ENCODE measurements at regions not wholly inside any gene's neighbourhood (a gene's known extent, or its start where the extent isn't known, plus 50 kb on each side); places are given as distances from the start of the nearest gene placed in this dataset.

- H3K9me3 ChIP-seq, result no peaks in the 10 kb centered on the region
- DNase-seq (ENCODE audit: low spot score in 2 of 2), result no peak
- H3K27ac ChIP-seq, result no peak overlapping the region
- 40% methylated on average over 7 of the region's 7 CpGs for WGBS
- H3K4me3 ChIP-seq, result no peak overlapping the region
- no peaks in the 10 kb centered on the region for H3K36me3 ChIP-seq
- TF ChIP-seq POLR2AphosphoS5 (IDR thresholded peaks at IDR 0.05), result no peak
- TF ChIP-seq POLR2A (IDR thresholded peaks at IDR 0.05), result no peak
- TF ChIP-seq CTCF (IDR thresholded peaks at IDR 0.05), result no peak
- TF ChIP-seq EP300 (IDR thresholded peaks at IDR 0.05), result no peak
- no peaks in the 10 kb centered on the region for H3K27me3 ChIP-seq
- H3K4me1 ChIP-seq, result no peaks in the 10 kb centered on the region
Observed at GRCh38 chr1:112092656-112093371, 103.3 kb upstream of the KCND3 start.

- H3K4me1 ChIP-seq, result no peaks in the 10 kb centered on the region
- WGBS, result 44% methylated on average over 1 of the region's 1 CpG
- H3K27me3 ChIP-seq, result no peaks in the 10 kb centered on the region
- DNase-seq (ENCODE audit: low spot score in 2 of 2), result no peak
- H3K9me3 ChIP-seq, result no peaks in the 10 kb centered on the region
- H3K27ac ChIP-seq, result no peak overlapping the region
- no peaks in the 10 kb centered on the region for H3K36me3 ChIP-seq
- TF ChIP-seq CTCF (IDR thresholded peaks at IDR 0.05) (no peak), EP300 (IDR thresholded peaks at IDR 0.05) (no peak), POLR2A (IDR thresholded peaks at IDR 0.05) (no peak)
- no peak overlapping the region for H3K4me3 ChIP-seq
Observed at GRCh38 chr1:112093372-112093694, 103.9 kb upstream of the KCND3 start.

- H3K27me3 ChIP-seq, result no peaks in the 10 kb centered on the region
- H3K36me3 ChIP-seq, result no peaks in the 10 kb centered on the region
- H3K4me1 ChIP-seq, result no peaks in the 10 kb centered on the region
- H3K4me3 ChIP-seq, result no peak overlapping the region
- no peaks in the 10 kb centered on the region for H3K9me3 ChIP-seq
- no peak for DNase-seq (ENCODE audit: low spot score in 2 of 2)
- no peak overlapping the region for H3K27ac ChIP-seq
- WGBS, result 74% methylated on average over 2 of the region's 2 CpGs
- TF ChIP-seq POLR2A (IDR thresholded peaks at IDR 0.05), result no peak
- no peak for TF ChIP-seq EP300 (IDR thresholded peaks at IDR 0.05)
- TF ChIP-seq CTCF (IDR thresholded peaks at IDR 0.05), result no peak
- TF ChIP-seq POLR2AphosphoS5 (IDR thresholded peaks at IDR 0.05), result no peak
Observed at GRCh38 chr1:112099979-112100378, 110.5 kb upstream of the KCND3 start.

GRCh38 chr1:112105557-112105956 is 116.1 kb upstream of the KCND3 start:
- H3K9me3 ChIP-seq, result no peaks in the 10 kb centered on the region
- TF ChIP-seq CTCF (IDR thresholded peaks at IDR 0.05) (no peak), EP300 (IDR thresholded peaks at IDR 0.05) (no peak), POLR2A (IDR thresholded peaks at IDR 0.05) (no peak), POLR2AphosphoS5 (IDR thresholded peaks at IDR 0.05) (no peak)
- no peak overlapping the region for H3K4me3 ChIP-seq
- H3K36me3 ChIP-seq, result no peaks in the 10 kb centered on the region
- H3K27me3 ChIP-seq, result no peaks in the 10 kb centered on the region
- no peaks in the 10 kb centered on the region for H3K4me1 ChIP-seq
- WGBS, result 80% methylated on average over 1 of the region's 1 CpG
- no peak overlapping the region for H3K27ac ChIP-seq
- DNase-seq (ENCODE audit: low spot score in 2 of 2), result no peak

GRCh38 chr1:112110031-112110430 is 120.6 kb upstream of the KCND3 start:
- no peaks in the 10 kb centered on the region for H3K4me1 ChIP-seq
- TF ChIP-seq POLR2A (IDR thresholded peaks at IDR 0.05) (no peak), EP300 (IDR thresholded peaks at IDR 0.05) (no peak), POLR2AphosphoS5 (IDR thresholded peaks at IDR 0.05) (no peak), CTCF (IDR thresholded peaks at IDR 0.05) (no peak)
- H3K27ac ChIP-seq, result no peak overlapping the region
- no peak for DNase-seq (ENCODE audit: low spot score in 2 of 2)
- H3K9me3 ChIP-seq, result no peaks in the 10 kb centered on the region
- WGBS, result 23% methylated on average over 3 of the region's 3 CpGs
- no peaks in the 10 kb centered on the region for H3K27me3 ChIP-seq
- no peak overlapping the region for H3K4me3 ChIP-seq
- H3K36me3 ChIP-seq, result no peaks in the 10 kb centered on the region

Measured in suprapubic skin (tissue), 4 donors.